Endothelial cell of umbilical vein (primary cell): ENCODE measurements at regions not wholly inside any gene's neighbourhood (a gene's known extent, or its start where the extent isn't known, plus 50 kb on each side); places are given as distances from the start of the nearest gene placed in this dataset.

Source experiments
- BruUV-seq: library from RNA; stranded (reverse); fragments of 400-500 nt; replicated peaks from 2 replicates; lab custom pipeline; 2021; lab: Mats Ljungman, UMichigan
- CTCF ChIA-PET: fragments of 300-600, 350-600 bp; sonication (Branson Sonifier 250); formaldehyde crosslinking; loops from one replicate; lab custom pipeline; 2021; ENCODE audit warnings: antibody characterized with exemption, inconsistent platforms; lab: Charles Lee
- POLR2A ChIA-PET: fragments of 300-600, 350-600 bp; sonication (Branson Sonifier 250); formaldehyde crosslinking; loops from one replicate; lab custom pipeline; 2021; ENCODE audit warnings: antibody characterized with exemption, inconsistent platforms; lab: Charles Lee
- DNase-seq: peaks from one replicate; pipeline ENCODE4 v3.0.0-alpha.2; 2011; ENCODE audit warnings: low read depth, low spot score
- FAIRE-seq: peaks from 2 replicates; lab custom pipeline; 2011; peaks lifted over from hg19 to GRCh38; lab: Jason Lieb, UNC
- H2AFZ ChIP-seq: 2 replicates; pipeline ENCODE4 v1.6.0; 2012; ENCODE audit warnings: low read depth, low read length, control low read depth, inconsistent platforms
- H3K27ac ChIP-seq: 2 replicates; pipeline ENCODE4 v1.5.1; 2011; ENCODE audit warnings: low read depth, mild to moderate bottlenecking, control low read depth, low read length, moderate library complexity; ENCODE audit not compliant: insufficient read depth
- H3K27me3 ChIP-seq, 2 experiments: 2 replicates each; pipeline versions ENCODE4 v1.6.0 to v1.6.1; 2011; ENCODE audit warnings: low read length in 2 of 2, mixed read lengths in 1 of 2; ENCODE audit not compliant: control insufficient read depth in 2 of 2, insufficient read depth in 2 of 2
- H3K36me3 ChIP-seq, 2 experiments: 2 replicates in 1 of 2; 3 replicates in 1 of 2; pipeline ENCODE4 v1.5.1; 2011; ENCODE audit warnings: low read length in 2 of 2, mild to moderate bottlenecking in 1 of 2, moderate library complexity in 1 of 2; ENCODE audit not compliant: control insufficient read depth in 2 of 2, insufficient read depth in 2 of 2; ENCODE audit errors: extremely low read depth in 1 of 2
- H3K4me1 ChIP-seq: 3 replicates; pipeline ENCODE4 v1.5.1; 2011; ENCODE audit warnings: mild to moderate bottlenecking, low read length; ENCODE audit not compliant: control insufficient read depth, insufficient read depth; ENCODE audit errors: extremely low read depth
- H3K4me2 ChIP-seq: 2 replicates; pipeline ENCODE4 v1.6.1; 2011; ENCODE audit warnings: low read length, control low read depth, mixed read lengths; ENCODE audit not compliant: insufficient read depth
- H3K4me3 ChIP-seq, 3 experiments: fragments of 200-600 bp in 1 of 3; sonication (generic), shearing (Covaris generic) in 1 of 3; replicated peaks in 1 of 3; 2 replicates each; pipeline ENCODE4 v1.5.1; 2011 to 2016; ENCODE audit warnings: control low read depth in 3 of 3, low read length in 3 of 3, mild to moderate bottlenecking in 2 of 3, inconsistent platforms in 1 of 3, low read depth in 1 of 3, moderate library complexity in 1 of 3; ENCODE audit not compliant: insufficient read depth in 1 of 3
- H3K79me2 ChIP-seq: 2 replicates; pipeline ENCODE4 v1.6.0; 2012; ENCODE audit warnings: low read length, inconsistent platforms; ENCODE audit not compliant: control insufficient read depth, insufficient read depth
- H3K9ac ChIP-seq: replicated peaks from 2 replicates; pipeline ENCODE3; 2011; ENCODE audit warnings: low read length, control low read depth; ENCODE audit not compliant: insufficient read depth; ENCODE audit errors: extremely low read depth
- H3K9me1 ChIP-seq: replicated peaks from 3 replicates; pipeline ENCODE4 v1.6.0; 2011; ENCODE audit warnings: mild to moderate bottlenecking, low read length; ENCODE audit not compliant: control insufficient read depth, insufficient read depth; ENCODE audit errors: extremely low read depth
- H3K9me3 ChIP-seq: replicated peaks from 2 replicates; pipeline ENCODE4 v1.5.1; 2012; ENCODE audit warnings: low read length, inconsistent platforms; ENCODE audit not compliant: control insufficient read depth, insufficient read depth
- H4K20me1 ChIP-seq: replicated peaks from 2 replicates; pipeline ENCODE3; 2011; ENCODE audit warnings: mild to moderate bottlenecking, low read length; ENCODE audit not compliant: control insufficient read depth, insufficient read depth; ENCODE audit errors: extremely low read depth
- EZH2 ChIP-seq: IDR thresholded peaks from 2 replicates; pipeline ENCODE4 v1.6.1; 2012; ENCODE audit warnings: borderline replicate concordance, low read depth, mild to moderate bottlenecking, moderate library complexity, low read length, inconsistent platforms; ENCODE audit not compliant: severe bottlenecking
- GATA2 ChIP-seq: IDR thresholded peaks from 2 replicates; pipeline ENCODE4 v1.7.0; 2011; ENCODE audit warnings: low read depth, mild to moderate bottlenecking, moderate library complexity, mixed read lengths, low read length; ENCODE audit not compliant: insufficient read length, insufficient read depth
- POLR2A ChIP-seq: IDR thresholded peaks from 2 replicates; pipeline ENCODE4 v1.6.1; 2012; ENCODE audit warnings: low read depth, mild to moderate bottlenecking, control low read depth, low read length
- POLR2AphosphoS5 ChIP-seq: IDR thresholded peaks from 2 replicates; pipeline ENCODE4 v1.6.1; 2012; ENCODE audit warnings: low read depth, mild to moderate bottlenecking, control low read depth, low read length, moderate library complexity; ENCODE audit not compliant: insufficient read depth
- dilution Hi-C: fragments of 300-500 bp; cut with MboI; formaldehyde crosslinking; loops from one replicate; pipeline ENCODE4 v1.15.0; 2019; ENCODE audit warnings: low sequenced_read_pairs; ENCODE audit not compliant: extremely low pct_ligation_motif_present
- intact Hi-C: fragments of 100-400 bp; cut with micrococcal nuclease; formaldehyde crosslinking; loops from one replicate; pipeline ENCODE4 v1.10.0; 2022
- TF ChIP-seq, protein P1 (sequence below), 2 donors: IDR thresholded peaks; 1 replicate in 1 of 2; 2 replicates in 1 of 2; pipeline ENCODE4 v1.5.1; 2011; ENCODE audit warnings: low read length in 2 of 2, mild to moderate bottlenecking in 2 of 2, moderate library complexity in 2 of 2, control low read depth in 1 of 2, inconsistent platforms in 1 of 2, low read depth in 1 of 2; ENCODE audit not compliant: insufficient read depth in 1 of 2; ENCODE audit errors: extremely low read depth in 1 of 2
- TF ChIP-seq, protein P2 (sequence below): IDR thresholded peaks from 2 replicates; pipeline ENCODE4 v1.6.1; 2011; ENCODE audit not compliant: insufficient read depth, insufficient read length

DNA sequence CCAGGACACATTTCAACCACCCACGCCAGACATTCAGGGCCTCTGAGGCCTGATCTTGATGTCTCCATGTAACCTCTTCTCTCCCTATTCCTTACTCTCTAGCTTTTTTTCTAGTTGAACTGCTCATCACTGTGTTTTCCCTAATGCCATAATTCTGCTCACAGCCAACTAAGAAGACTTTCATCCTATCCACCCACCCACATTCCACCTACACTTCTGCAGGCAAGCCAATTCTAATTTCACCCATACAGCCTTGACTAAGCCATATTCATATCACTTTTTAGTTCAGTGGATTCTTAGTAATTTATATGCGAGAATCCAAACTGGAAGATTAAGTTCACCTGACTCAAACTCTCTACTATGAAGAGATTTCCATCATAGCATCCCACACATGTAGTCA lies 394.4 kb downstream of the INSC start:
- H3K27me3 ChIP-seq: no peaks in the 10 kb centered on the region
- no peaks in the 10 kb centered on the region for H4K20me1 ChIP-seq
- FAIRE-seq (no peak), DNase-seq (no peak)
- intact Hi-C loops: no loop called here
- H3K79me2 ChIP-seq: no peaks in the 10 kb centered on the region
- no TSS peak for BruUV-seq
- H3K4me2 ChIP-seq: no peak overlapping the region
- H3K27ac ChIP-seq: no peak overlapping the region
- ChIA-PET POLR2A (no interaction called here), CTCF (no interaction called here)
- H3K4me1 ChIP-seq: no peaks in the 10 kb centered on the region
- H3K9me3 ChIP-seq: no peaks in the 10 kb centered on the region
- H2AFZ ChIP-seq: no peak overlapping the region
- H3K9ac ChIP-seq: no peak overlapping the region
- dilution Hi-C loops: no loop called here
- no peak overlapping the region for H3K4me3 ChIP-seq
- H3K36me3 ChIP-seq: no peaks in the 10 kb centered on the region
- TF ChIP-seq GATA2 (no peak), POLR2A (no peak), POLR2AphosphoS5 (no peak), EZH2 (no peak)
- TF ChIP-seq, protein P1, sequence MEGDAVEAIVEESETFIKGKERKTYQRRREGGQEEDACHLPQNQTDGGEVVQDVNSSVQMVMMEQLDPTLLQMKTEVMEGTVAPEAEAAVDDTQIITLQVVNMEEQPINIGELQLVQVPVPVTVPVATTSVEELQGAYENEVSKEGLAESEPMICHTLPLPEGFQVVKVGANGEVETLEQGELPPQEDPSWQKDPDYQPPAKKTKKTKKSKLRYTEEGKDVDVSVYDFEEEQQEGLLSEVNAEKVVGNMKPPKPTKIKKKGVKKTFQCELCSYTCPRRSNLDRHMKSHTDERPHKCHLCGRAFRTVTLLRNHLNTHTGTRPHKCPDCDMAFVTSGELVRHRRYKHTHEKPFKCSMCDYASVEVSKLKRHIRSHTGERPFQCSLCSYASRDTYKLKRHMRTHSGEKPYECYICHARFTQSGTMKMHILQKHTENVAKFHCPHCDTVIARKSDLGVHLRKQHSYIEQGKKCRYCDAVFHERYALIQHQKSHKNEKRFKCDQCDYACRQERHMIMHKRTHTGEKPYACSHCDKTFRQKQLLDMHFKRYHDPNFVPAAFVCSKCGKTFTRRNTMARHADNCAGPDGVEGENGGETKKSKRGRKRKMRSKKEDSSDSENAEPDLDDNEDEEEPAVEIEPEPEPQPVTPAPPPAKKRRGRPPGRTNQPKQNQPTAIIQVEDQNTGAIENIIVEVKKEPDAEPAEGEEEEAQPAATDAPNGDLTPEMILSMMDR (IDR thresholded peaks at IDR 0.05; ENCODE audit: extremely low read depth in 1 of 2, insufficient read depth in 1 of 2, low read depth in 1 of 2, low read length in 2 of 2): no peak
- TF ChIP-seq, protein P2, sequence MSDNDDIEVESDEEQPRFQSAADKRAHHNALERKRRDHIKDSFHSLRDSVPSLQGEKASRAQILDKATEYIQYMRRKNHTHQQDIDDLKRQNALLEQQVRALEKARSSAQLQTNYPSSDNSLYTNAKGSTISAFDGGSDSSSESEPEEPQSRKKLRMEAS: no peak
- H3K9me1 ChIP-seq: no peaks in the 10 kb centered on the region
